Colonic mucosa (tissue), 4 donors: ENCODE measurements at regions not wholly inside any gene's neighbourhood (a gene's known extent, or its start where the extent isn't known, plus 50 kb on each side); places are given as distances from the start of the nearest gene placed in this dataset.

Experiments
- DNase-seq: peaks from one replicate; pipeline ENCODE4 v3.0.0-alpha.2; 2020
- H3K27ac ChIP-seq: fragments of 200-600 bp; one replicate; pipeline ENCODE4 v1.8.0; 2021
- H3K27me3 ChIP-seq: fragments of 200-600 bp; one replicate; pipeline ENCODE4 v1.8.0; 2021
- H3K36me3 ChIP-seq: fragments of 200-600 bp; one replicate; pipeline ENCODE4 v1.8.0; 2021
- H3K4me1 ChIP-seq: fragments of 200-600 bp; one replicate; pipeline ENCODE4 v1.8.0; 2021; ENCODE audit warnings: mild to moderate bottlenecking
- H3K4me3 ChIP-seq: fragments of 200-600 bp; one replicate; pipeline ENCODE4 v1.8.0; 2021
- H3K9ac ChIP-seq, 2 donors: one replicate each; pipeline ENCODE4 v1.7.0; 2013; ENCODE audit warnings: control low read depth in 2 of 2, low read depth in 2 of 2, low read length in 2 of 2
- H3K9me3 ChIP-seq: fragments of 200-600 bp; one replicate; pipeline ENCODE4 v1.8.0; 2021
- CTCF ChIP-seq: fragments of 200-600 bp; IDR thresholded peaks from one replicate; pipeline ENCODE4 v1.8.0; 2022; ENCODE audit warnings: antibody characterized with exemption, mild to moderate bottlenecking
- intact Hi-C: fragments of 100-400 bp; cut with DNase I; formaldehyde crosslinking; loops from one replicate; pipeline ENCODE4 v1.14.1; 2022
- donor health status: healthy.
- donor health status: DM: no; HTN: no; CAD: no.
- donor health status: DM: no; HTN: no; CAD: no.

DNA sequence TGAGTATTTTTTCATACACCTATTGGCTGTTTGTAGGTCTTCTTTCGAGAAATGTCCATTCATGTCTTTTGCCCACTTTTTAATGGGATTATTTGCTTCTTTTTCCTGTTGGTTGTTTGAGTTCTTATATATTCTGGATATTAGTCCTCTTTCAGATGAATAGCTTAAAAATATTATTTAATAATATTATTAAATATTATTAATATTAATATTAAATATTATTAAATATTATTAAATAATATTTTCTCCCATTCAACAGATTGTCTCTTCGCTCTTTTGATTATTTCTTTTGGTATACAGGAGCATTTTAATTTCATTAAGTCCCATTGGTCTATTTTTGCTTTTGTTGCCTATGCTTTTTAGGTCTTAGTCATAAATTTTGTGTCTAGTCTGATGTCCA is 361.9 kb downstream of the TSN start:
- no peak for TF ChIP-seq CTCF
- no peak overlapping the region for H3K9ac ChIP-seq
- intact Hi-C loops, result no loop called here
- H3K27ac ChIP-seq, result no peak overlapping the region
- DNase-seq, result no peak
- no peak overlapping the region for H3K4me3 ChIP-seq
- H3K4me1 ChIP-seq, result no peaks in the 10 kb centered on the region
- H3K27me3 ChIP-seq, result no peaks in the 10 kb centered on the region
- H3K9me3 ChIP-seq, result no peaks in the 10 kb centered on the region
- no peaks in the 10 kb centered on the region for H3K36me3 ChIP-seq

DNA sequence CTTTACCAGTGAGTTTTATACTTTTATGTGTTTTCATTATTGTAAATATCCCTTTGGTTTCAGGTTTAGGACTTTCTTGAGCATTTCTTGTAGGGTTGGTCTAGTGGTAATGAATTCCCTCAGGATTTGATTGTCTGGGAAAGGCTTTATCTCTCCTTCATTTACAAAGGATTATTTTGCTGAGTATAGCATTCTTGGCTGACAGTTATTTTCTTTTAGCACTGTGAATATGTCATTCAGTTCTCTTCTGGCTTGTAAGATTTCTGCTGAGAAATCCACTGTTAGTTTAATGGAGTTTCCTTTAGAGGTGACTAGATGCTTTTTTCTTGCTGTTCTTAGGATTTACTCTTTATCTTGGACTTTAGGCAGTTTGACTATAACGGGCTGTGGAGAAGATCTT is 373.9 kb downstream of the TSN start:
- no peak overlapping the region for H3K27ac ChIP-seq
- intact Hi-C loops, result no loop called here
- H3K27me3 ChIP-seq, result no peaks in the 10 kb centered on the region
- H3K9ac ChIP-seq, result no peak overlapping the region
- no peaks in the 10 kb centered on the region for H3K36me3 ChIP-seq
- TF ChIP-seq CTCF, result no peak
- no peaks in the 10 kb centered on the region for H3K4me1 ChIP-seq
- DNase-seq, result no peak
- H3K4me3 ChIP-seq, result no peak overlapping the region
- no peaks in the 10 kb centered on the region for H3K9me3 ChIP-seq

- Histone ChIP-seq H3K9ac (no peak overlapping the region), H3K4me3 (no peak overlapping the region), H3K36me3 (no peaks in the 10 kb centered on the region), H3K27ac (no peak overlapping the region), H3K4me1 (no peaks in the 10 kb centered on the region), H3K9me3 (no peaks in the 10 kb centered on the region), H3K27me3 (no peaks in the 10 kb centered on the region)
- DNase-seq, result no peak
- intact Hi-C loops, result no loop called here
- TF ChIP-seq CTCF, result no peak
Observed at GRCh38 chr2:122132147-122132691, 376.8 kb downstream of the TSN start.

DNA sequence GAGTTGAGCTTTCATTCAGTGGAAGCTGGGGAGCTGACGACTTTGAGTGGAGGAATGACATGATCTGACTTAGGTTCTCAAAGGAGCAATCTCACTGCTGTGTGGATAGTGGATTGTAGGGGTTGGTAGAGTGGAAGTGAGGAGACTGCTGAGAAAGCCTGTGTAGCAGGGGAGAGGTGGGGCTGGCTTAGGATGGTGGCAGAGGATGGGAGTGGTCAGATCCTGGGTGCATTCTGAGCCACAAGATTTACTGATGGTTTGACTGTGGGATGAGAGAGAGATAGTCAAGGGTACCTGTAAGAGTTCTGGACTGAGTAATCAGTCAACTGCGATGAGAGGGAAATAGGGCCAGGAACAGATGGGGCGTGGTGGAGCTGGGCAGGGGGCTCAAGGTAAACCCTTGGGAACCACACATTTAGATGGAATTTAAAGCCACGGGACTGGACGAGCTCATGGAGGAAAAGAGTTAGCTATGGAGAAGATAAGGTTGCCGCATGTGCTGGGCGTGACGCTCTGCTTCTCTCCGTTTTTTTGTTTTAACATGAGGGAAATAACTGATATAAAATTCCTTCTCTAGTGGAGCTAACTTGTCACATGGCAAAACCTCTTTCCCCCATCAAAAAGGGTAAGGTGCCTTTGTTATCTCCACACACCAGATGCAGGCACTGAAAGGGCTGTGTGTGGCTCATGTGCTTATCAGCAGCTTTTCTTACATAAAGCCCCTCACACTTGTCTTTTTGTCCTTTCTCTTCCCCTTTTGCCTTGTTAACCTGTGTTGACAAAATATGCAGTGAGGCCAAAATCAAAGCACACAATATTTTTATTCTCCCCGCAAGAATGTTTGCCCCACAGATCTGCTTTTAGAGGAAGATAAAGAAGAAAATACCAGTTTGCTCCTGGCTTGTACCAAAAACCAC is 379.8 kb downstream of the TSN start:
- no peak overlapping the region for H3K9ac ChIP-seq
- H3K27ac ChIP-seq, result no peak overlapping the region
- no peaks in the 10 kb centered on the region for H3K4me1 ChIP-seq
- no peak for DNase-seq
- no peak overlapping the region for H3K4me3 ChIP-seq
- intact Hi-C loops, result no loop called here
- no peaks in the 10 kb centered on the region for H3K27me3 ChIP-seq
- TF ChIP-seq CTCF, result no peak
- no peaks in the 10 kb centered on the region for H3K9me3 ChIP-seq
- no peaks in the 10 kb centered on the region for H3K36me3 ChIP-seq

DNA sequence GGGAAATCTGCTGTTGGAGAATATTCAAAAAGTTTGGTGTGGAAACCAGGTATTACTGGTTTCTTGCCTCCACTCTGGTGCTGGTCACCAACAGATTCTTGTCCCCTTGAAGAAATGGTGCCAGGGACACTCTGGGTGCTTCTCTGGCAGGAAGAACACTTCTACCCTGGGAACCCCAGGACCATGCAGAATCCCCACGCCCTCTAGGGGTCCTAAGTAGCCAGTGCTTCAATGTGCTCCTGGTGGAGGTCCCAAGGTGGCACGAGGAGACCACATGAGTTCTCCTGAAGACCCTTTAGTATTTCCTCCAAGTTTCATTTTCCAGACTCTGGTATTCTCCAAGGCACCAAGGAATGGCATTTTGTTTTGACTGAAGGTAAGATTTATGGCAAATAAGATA is 380.6 kb downstream of the TSN start:
- Histone ChIP-seq H3K27ac (no peak overlapping the region), H3K36me3 (no peaks in the 10 kb centered on the region), H3K9me3 (no peaks in the 10 kb centered on the region), H3K4me1 (no peaks in the 10 kb centered on the region), H3K27me3 (no peaks in the 10 kb centered on the region), H3K4me3 (no peak overlapping the region), H3K9ac (no peak overlapping the region)
- intact Hi-C loops, result no loop called here
- TF ChIP-seq CTCF, result no peak
- no peak for DNase-seq
